ENCODE measurements at regions not wholly inside any gene's neighbourhood (a gene's known extent, or its start where the extent isn't known, plus 50 kb on each side); places are given as distances from the start of the nearest gene placed in this dataset.
A peak's percentile ranks its signal among the peaks of the same experiment; 100 is the strongest.

GRCh38 chr10:4725917-4726606, 99.9 kb upstream of the AKR1E2 start (continued):
- TF ChIP-seq TSHZ1 (tag by site-specific recombination; IDR thresholded peaks at IDR 0.05; ENCODE audit: borderline replicate concordance) (peak; percentile 46; the same call in 1 of the 2 replicates), ZNF2 (tag by site-specific recombination; IDR thresholded peaks at IDR 0.05) (0 out of 2 replicates have a peak, but pooled peaks have one; percentile 46), GLI2 (tag by site-specific recombination; IDR thresholded peaks at IDR 0.05; ENCODE audit: borderline replicate concordance, low read depth) (peak; percentile 9; the same call in 1 of the 2 replicates), ZNF37A (tag by site-specific recombination; IDR thresholded peaks at IDR 0.05) (no peak), ZNF175 (tag by site-specific recombination; IDR thresholded peaks at IDR 0.05) (no peak), ZEB2 (tag by site-specific recombination; IDR thresholded peaks at IDR 0.05) (peak; percentile 82), ZNF184 (tag by site-specific recombination; IDR thresholded peaks at IDR 0.05) (peak; percentile 64; the same call in 1 of the 2 replicates), ZNF324 (tag by site-specific recombination; IDR thresholded peaks at IDR 0.05) (0 out of 2 replicates have a peak, but pooled peaks have one; percentile 50)

- Histone ChIP-seq H3K4me3 (ENCODE audit: low read depth, low read length) (no peak overlapping the region), H3K36me3 (ENCODE audit: control insufficient read depth in 2 of 2, insufficient read depth in 1 of 2, low read length in 2 of 2) (no peaks in the 10 kb centered on the region), H3K4me1 (ENCODE audit: control insufficient read depth, insufficient read depth, low read length) (no peaks in the 10 kb centered on the region), H3K27ac (ENCODE audit: extremely low read depth, low read depth, low read length) (no peak overlapping the region), H3K9me3 (ENCODE audit: control insufficient read depth, insufficient read depth, low read depth, low read length) (no peaks in the 10 kb centered on the region)
- TF ChIP-seq ZNF214 (tag by site-specific recombination; IDR thresholded peaks at IDR 0.05; ENCODE audit: borderline replicate concordance) (peak; percentile 98), ZNF292 (tag by site-specific recombination; IDR thresholded peaks at IDR 0.05; ENCODE audit: borderline replicate concordance, low read depth) (no peak)
- ChIA-PET CTCF (interaction anchor here (0.6 kb wide), 1 partner anchor 15 kb away, joined by 3 read pairs; no protein-coding TSS in a partner anchor), POLR2A (no interaction called here)
These were observed 102.1 kb upstream of the AKR1E2 start for GRCh38 chr10:4723860-4724259.

GRCh38 chr10:4721999-4722753, 103.8 kb upstream of the AKR1E2 start:
- Histone ChIP-seq H3K27ac (ENCODE audit: extremely low read depth, low read depth, low read length) (no peak overlapping the region), H3K4me1 (ENCODE audit: control insufficient read depth, insufficient read depth, low read length) (no peaks in the 10 kb centered on the region), H3K36me3 (ENCODE audit: control insufficient read depth in 2 of 2, insufficient read depth in 1 of 2, low read length in 2 of 2) (no peaks in the 10 kb centered on the region), H3K9me3 (ENCODE audit: control insufficient read depth, insufficient read depth, low read depth, low read length) (no peaks in the 10 kb centered on the region), H3K4me3 (ENCODE audit: low read depth, low read length) (no peak overlapping the region)
- CTCF ChIA-PET, result no interaction called here
- POLR2A ChIA-PET, result no interaction called here
- TF ChIP-seq GLIS1 (tag by site-specific recombination; IDR thresholded peaks at IDR 0.05) (no peak), SCRT2 (tag by site-specific recombination; IDR thresholded peaks at IDR 0.05) (peak; percentile 68), ZNF488 (tag by site-specific recombination; IDR thresholded peaks at IDR 0.05) (no peak), ZNF529 (tag by site-specific recombination; IDR thresholded peaks at IDR 0.05; ENCODE audit: insufficient replicate concordance) (no peak), PRDM2 (tag by site-specific recombination; IDR thresholded peaks at IDR 0.05; ENCODE audit: borderline replicate concordance) (no peak), ATF2 (tag by site-specific recombination; IDR thresholded peaks at IDR 0.05; ENCODE audit: low read depth) (0 out of 2 replicates have a peak, but pooled peaks have one; percentile 16), MZF1 (tag by site-specific recombination; IDR thresholded peaks at IDR 0.05; ENCODE audit: borderline replicate concordance) (no peak; the same call in 1 of the 2 replicates), ZNF837 (tag by site-specific recombination; IDR thresholded peaks at IDR 0.05) (no peak), ZNF843 (tag by site-specific recombination; IDR thresholded peaks at IDR 0.05) (no peak)
